Naive thymus-derived CD8-positive, alpha-beta T cell (primary cell): ENCODE measurements at regions not wholly inside any gene's neighbourhood (a gene's known extent, or its start where the extent isn't known, plus 50 kb on each side); places are given as distances from the start of the nearest gene placed in this dataset.
A peak's percentile ranks its signal among the peaks of the same experiment; 100 is the strongest.

Experiments
- ATAC-seq, 2 donors: fragments of 150-1000 bp; cut with Tn5 transposase in 1 of 2; sonication (Bioruptor Pico), chemical (Tn5 transposase) in 1 of 2; 1 replicate in 1 of 2; 2 replicates in 1 of 2; pipeline ENCODE4 v1.10.0; 2021; ENCODE audit warnings: mild to moderate bottlenecking in 2 of 2, moderate library complexity in 2 of 2
- POLR2A ChIA-PET: fragments of 350-600 bp; sonication (Branson Sonifier 250); formaldehyde crosslinking; loops from one replicate; lab custom pipeline; 2021; ENCODE audit warnings: antibody characterized with exemption; lab: Charles Lee
- DNase-seq, 10 donors: peaks; one replicate each; pipeline versions ENCODE4 v3.0.0 to v3.0.0-alpha.2; 2020 to 2022
- H3K27ac Mint-ChIP-seq, 10 donors: one replicate each; pipeline ENCODE4 v1.8.0; 2020 to 2022; ENCODE audit warnings: mild to moderate bottlenecking in 10 of 10, mixed read lengths in 10 of 10, moderate library complexity in 4 of 10, inconsistent platforms in 1 of 10
- H3K27me3 Mint-ChIP-seq, 5 donors: one replicate each; pipeline ENCODE4 v1.8.0; 2021 to 2022; ENCODE audit warnings: mixed read lengths in 5 of 5
- H3K36me3 Mint-ChIP-seq, 3 donors: one replicate each; pipeline ENCODE4 v1.8.0; 2020 to 2022; ENCODE audit warnings: mixed read lengths in 3 of 3, mild to moderate bottlenecking in 2 of 3, inconsistent platforms in 1 of 3
- H3K4me1 Mint-ChIP-seq, 4 donors: one replicate each; pipeline ENCODE4 v1.8.0; 2021 to 2022; ENCODE audit warnings: mixed read lengths in 4 of 4
- H3K4me3 Mint-ChIP-seq, 10 donors: one replicate each; pipeline ENCODE4 v1.8.0; 2020 to 2022; ENCODE audit warnings: mild to moderate bottlenecking in 10 of 10, mixed read lengths in 10 of 10, moderate library complexity in 6 of 10, inconsistent platforms in 1 of 10
- H3K9me3 Mint-ChIP-seq, 9 donors: one replicate each; pipeline ENCODE4 v1.8.0; 2020 to 2022; ENCODE audit warnings: mixed read lengths in 9 of 9, mild to moderate bottlenecking in 3 of 9, inconsistent platforms in 1 of 9, moderate library complexity in 1 of 9

- H3K27me3 Mint-ChIP-seq: peaks cover 0 to 5% (median 2%) of the 10 kb centered on the region in 5 donors
- POLR2A ChIA-PET: no interaction called here
- no peak overlapping the region for H3K27ac Mint-ChIP-seq
- no peak for DNase-seq
- ATAC-seq: no peak
- no peaks in the 10 kb centered on the region for H3K9me3 Mint-ChIP-seq
- peaks cover 0 to 34% (median under 1%) of the 10 kb centered on the region in 4 donors for H3K4me1 Mint-ChIP-seq
- H3K4me3 Mint-ChIP-seq: no peak overlapping the region
- H3K36me3 Mint-ChIP-seq: no peaks in the 10 kb centered on the region
These were observed 71.2 kb upstream of the DUSP5 start for GRCh38 chr10:110426294-110427181.

GRCh38 chr10:110429301-110429700, 68.4 kb upstream of the DUSP5 start:
- POLR2A ChIA-PET: no interaction called here
- H3K4me1 Mint-ChIP-seq: peaks cover 0 to 35% (median 3%) of the 10 kb centered on the region in 4 donors
- DNase-seq (no peak), ATAC-seq (no peak)
- H3K27me3 Mint-ChIP-seq: peaks cover 0 to 8% (median 0%) of the 10 kb centered on the region in 5 donors
- peaks cover 0 to 2% (median 0%) of the 10 kb centered on the region in 3 donors for H3K36me3 Mint-ChIP-seq
- no peak overlapping the region for H3K4me3 Mint-ChIP-seq
- H3K9me3 Mint-ChIP-seq: peaks cover 0 to 3% (median 0%) of the 10 kb centered on the region in 9 donors
- H3K27ac Mint-ChIP-seq: no peak overlapping the region

GRCh38 chr10:110430340-110431273, 67.1 kb upstream of the DUSP5 start:
- H3K36me3 Mint-ChIP-seq: peaks cover 0 to 2% (median 0%) of the 10 kb centered on the region in 3 donors
- H3K27me3 Mint-ChIP-seq: peaks cover 0 to 8% (median 0%) of the 10 kb centered on the region in 5 donors
- peaks cover 0 to 3% (median 0%) of the 10 kb centered on the region in 9 donors for H3K9me3 Mint-ChIP-seq
- POLR2A ChIA-PET: no interaction called here
- ATAC-seq (no peak), DNase-seq (no peak)
- no peak overlapping the region for H3K4me3 Mint-ChIP-seq
- no peak overlapping the region for H3K27ac Mint-ChIP-seq
- H3K4me1 Mint-ChIP-seq: peaks cover 0 to 30% (median 3%) of the 10 kb centered on the region in 4 donors

- Mint-ChIP-seq H3K4me1 (peaks cover 0 to 21% (median 3%) of the 10 kb centered on the region in 4 donors), H3K4me3 (no peak overlapping the region), H3K36me3 (peaks cover 0 to 2% (median 0%) of the 10 kb centered on the region in 3 donors), H3K27ac (peak overlapping the region in 1 of 10 donors; percentile 4), H3K27me3 (peaks cover 0 to 8% (median 0%) of the 10 kb centered on the region in 5 donors), H3K9me3 (peaks cover 0 to 3% (median 0%) of the 10 kb centered on the region in 9 donors)
- ATAC-seq (no peak), DNase-seq (no peak)
- POLR2A ChIA-PET: no interaction called here
These were observed 66.0 kb upstream of the DUSP5 start for GRCh38 chr10:110431659-110432058.

- no peak for DNase-seq
- Mint-ChIP-seq H3K36me3 (peaks cover 0 to 2% (median 0%) of the 10 kb centered on the region in 3 donors), H3K27me3 (peaks cover 0 to 8% (median 0%) of the 10 kb centered on the region in 5 donors), H3K4me3 (no peak overlapping the region), H3K9me3 (peaks cover 0 to 3% (median 0%) of the 10 kb centered on the region in 9 donors), H3K4me1 (peaks cover 0 to 17% (median 3%) of the 10 kb centered on the region in 4 donors), H3K27ac (peak overlapping the region in 1 of 10 donors; percentile 4)
- POLR2A ChIA-PET: no interaction called here
- no peak for ATAC-seq
These were observed 65.6 kb upstream of the DUSP5 start for GRCh38 chr10:110432084-110432483.

GRCh38 chr10:110432814-110433565, 64.7 kb upstream of the DUSP5 start:
- Mint-ChIP-seq H3K9me3 (peaks cover 0 to 3% (median 0%) of the 10 kb centered on the region in 9 donors), H3K27ac (no peak overlapping the region), H3K27me3 (peaks cover 0 to 8% (median 0%) of the 10 kb centered on the region in 5 donors), H3K4me1 (peaks cover 0 to 18% (median 3%) of the 10 kb centered on the region in 4 donors), H3K36me3 (peaks cover 0 to 2% (median 0%) of the 10 kb centered on the region in 3 donors), H3K4me3 (no peak overlapping the region)
- POLR2A ChIA-PET: no interaction called here
- no peak for DNase-seq
- no peak for ATAC-seq

- H3K4me3 Mint-ChIP-seq: no peak overlapping the region
- ATAC-seq: no peak
- peaks cover 0 to 3% (median 0%) of the 10 kb centered on the region in 9 donors for H3K9me3 Mint-ChIP-seq
- H3K27ac Mint-ChIP-seq: no peak overlapping the region
- peaks cover 0 to 18% (median 3%) of the 10 kb centered on the region in 4 donors for H3K4me1 Mint-ChIP-seq
- POLR2A ChIA-PET: no interaction called here
- DNase-seq: no peak
- peaks cover 0 to 2% (median 0%) of the 10 kb centered on the region in 3 donors for H3K36me3 Mint-ChIP-seq
- H3K27me3 Mint-ChIP-seq: peaks cover 0 to 8% (median 0%) of the 10 kb centered on the region in 5 donors
These were observed 64.0 kb upstream of the DUSP5 start for GRCh38 chr10:110433740-110434139.

- no peak for DNase-seq
- H3K27me3 Mint-ChIP-seq: peaks cover 0 to 8% (median 0%) of the 10 kb centered on the region in 5 donors
- H3K27ac Mint-ChIP-seq: no peak overlapping the region
- POLR2A ChIA-PET: no interaction called here
- peaks cover 0 to 3% (median 0%) of the 10 kb centered on the region in 9 donors for H3K9me3 Mint-ChIP-seq
- no peak overlapping the region for H3K4me3 Mint-ChIP-seq
- H3K36me3 Mint-ChIP-seq: peaks cover 0 to 2% (median 0%) of the 10 kb centered on the region in 3 donors
- ATAC-seq: no peak
- H3K4me1 Mint-ChIP-seq: peaks cover 0 to 18% (median 3%) of the 10 kb centered on the region in 4 donors
These were observed 63.1 kb upstream of the DUSP5 start for GRCh38 chr10:110434489-110435096.

GRCh38 chr10:110436554-110437350, 61.0 kb upstream of the DUSP5 start:
- Mint-ChIP-seq H3K9me3 (peaks cover 0 to 3% (median 0%) of the 10 kb centered on the region in 9 donors), H3K4me3 (no peak overlapping the region), H3K27me3 (peaks cover 0 to 4% (median 0%) of the 10 kb centered on the region in 5 donors), H3K4me1 (peaks cover 0 to 14% (median 5%) of the 10 kb centered on the region in 4 donors), H3K36me3 (peaks cover 0 to 2% (median 0%) of the 10 kb centered on the region in 3 donors), H3K27ac (no peak overlapping the region)
- ATAC-seq: no peak
- POLR2A ChIA-PET: no interaction called here
- no peak for DNase-seq

- Mint-ChIP-seq H3K36me3 (peaks cover 0 to 2% (median 0%) of the 10 kb centered on the region in 3 donors), H3K9me3 (peaks cover 0 to 3% (median 0%) of the 10 kb centered on the region in 9 donors), H3K27me3 (no peaks in the 10 kb centered on the region), H3K4me3 (no peak overlapping the region), H3K27ac (peak overlapping the region in 1 of 10 donors; percentile 13), H3K4me1 (peaks cover 0 to 14% (median 7%) of the 10 kb centered on the region in 4 donors)
- ATAC-seq (no peak), DNase-seq (no peak)
- POLR2A ChIA-PET: no interaction called here
These were observed 60.4 kb upstream of the DUSP5 start for GRCh38 chr10:110437351-110437605.

- Mint-ChIP-seq H3K4me3 (no peak overlapping the region), H3K27ac (no peak overlapping the region), H3K27me3 (no peaks in the 10 kb centered on the region), H3K36me3 (no peaks in the 10 kb centered on the region), H3K9me3 (peaks cover 0 to 3% (median 0%) of the 10 kb centered on the region in 9 donors), H3K4me1 (peaks cover 0 to 14% (median 7%) of the 10 kb centered on the region in 4 donors)
- ATAC-seq: no peak
- POLR2A ChIA-PET: no interaction called here
- DNase-seq: no peak
These were observed 59.9 kb upstream of the DUSP5 start for GRCh38 chr10:110437761-110438341.
